MM.1S (cell line): ENCODE measurements at regions not wholly inside any gene's neighbourhood (a gene's known extent, or its start where the extent isn't known, plus 50 kb on each side); places are given as distances from the start of the nearest gene placed in this dataset.

Experiments
- DNase-seq: peaks from one replicate; pipeline ENCODE4 v3.0.0-alpha.2; 2015
- H2AFZ ChIP-seq: fragments of 300-600 bp; sonication (generic); 2 replicates; pipeline ENCODE4 v1.6.0; 2016; ENCODE audit warnings: antibody characterized with exemption, low read length
- H3F3A ChIP-seq: fragments of 300-600 bp; sonication (generic); 2 replicates; pipeline ENCODE4 v1.6.1; 2016; ENCODE audit warnings: mild to moderate bottlenecking, antibody characterized with exemption, low read length, moderate library complexity, mixed read lengths; ENCODE audit not compliant: insufficient read depth
- H3K27ac ChIP-seq: fragments of 300-600 bp; sonication (generic); 2 replicates; pipeline ENCODE4 v1.5.1; 2016; ENCODE audit warnings: mild to moderate bottlenecking, low read length
- H3K27me3 ChIP-seq: fragments of 300-600 bp; sonication (generic); replicated peaks from 2 replicates; pipeline ENCODE4 v1.6.0; 2016; ENCODE audit warnings: low read length; ENCODE audit not compliant: insufficient read depth
- H3K36me3 ChIP-seq: fragments of 300-600 bp; sonication (generic); replicated peaks from 2 replicates; pipeline ENCODE4 v1.6.1; 2016; ENCODE audit warnings: mild to moderate bottlenecking, low read length, mixed read lengths; ENCODE audit not compliant: insufficient read depth
- H3K4me1 ChIP-seq: fragments of 300-600 bp; sonication (generic); 2 replicates; pipeline ENCODE4 v1.6.1; 2016; ENCODE audit warnings: low read length, mixed read lengths
- H3K4me2 ChIP-seq: fragments of 300-600 bp; sonication (generic); 2 replicates; pipeline ENCODE4 v1.6.0; 2016; ENCODE audit warnings: low read depth, low read length
- H3K4me3 ChIP-seq: fragments of 300-600 bp; sonication (generic); 2 replicates; pipeline ENCODE4 v1.5.1; 2016; ENCODE audit warnings: low read length, mixed read lengths
- H3K79me2 ChIP-seq: fragments of 300-600 bp; sonication (generic); 2 replicates; pipeline ENCODE4 v1.6.1; 2016; ENCODE audit warnings: mixed run types, low read length, mixed read lengths
- H3K9ac ChIP-seq: fragments of 300-600 bp; sonication (generic); 2 replicates; pipeline ENCODE4 v1.6.1; 2016; ENCODE audit warnings: low read length, mixed read lengths
- H3K9me2 ChIP-seq: fragments of 300-600 bp; sonication (generic); replicated peaks from 2 replicates; pipeline ENCODE4 v1.6.1; 2016; ENCODE audit warnings: mild to moderate bottlenecking, low read length, mixed read lengths; ENCODE audit not compliant: insufficient read depth
- H3K9me3 ChIP-seq: fragments of 300-600 bp; sonication (generic); replicated peaks from 2 replicates; pipeline ENCODE4 v1.6.1; 2016; ENCODE audit warnings: mild to moderate bottlenecking, low read length, mixed read lengths; ENCODE audit not compliant: insufficient read depth
- H4K20me1 ChIP-seq: fragments of 300-600 bp; sonication (generic); 2 replicates; pipeline ENCODE4 v1.6.1; 2016; ENCODE audit warnings: mild to moderate bottlenecking, low read length, moderate library complexity, mixed read lengths; ENCODE audit not compliant: insufficient read depth
- CTCF ChIP-seq: fragments of 300-600 bp; sonication (generic); IDR thresholded peaks from 2 replicates; pipeline ENCODE4 v1.5.1; 2016; ENCODE audit warnings: antibody characterized with exemption, low read length, mixed read lengths
- EZH2 ChIP-seq: fragments of 300-600 bp; sonication (generic); optimal IDR thresholded peaks from 2 replicates; pipeline ENCODE3; 2017; ENCODE audit warnings: low read depth, mild to moderate bottlenecking, antibody characterized with exemption, low read length, mixed read lengths
- EZH2phosphoT487 ChIP-seq: fragments of 300-600 bp; sonication (generic); IDR thresholded peaks from 2 replicates; pipeline ENCODE4 v1.6.1; 2018; ENCODE audit warnings: antibody characterized with exemption, low read length

DNA sequence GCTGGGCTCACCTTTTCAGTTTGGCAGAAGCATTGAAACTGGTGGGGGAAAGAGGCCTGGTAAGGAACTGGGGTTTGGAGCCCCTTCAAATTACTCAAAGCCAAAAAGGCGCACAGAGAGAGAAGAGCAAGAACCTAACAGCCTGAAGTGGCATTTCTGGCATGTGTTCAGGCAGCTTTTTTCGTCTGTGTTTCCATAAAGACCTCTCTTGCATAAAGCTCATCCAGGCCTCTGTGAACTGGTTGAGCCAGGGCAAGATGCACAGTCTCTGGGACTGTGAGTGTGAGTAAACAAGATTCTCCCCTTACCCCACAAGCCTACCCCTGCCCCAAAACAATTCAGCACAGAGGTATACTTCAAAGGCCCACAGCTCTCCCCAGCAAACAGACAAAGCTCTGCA, 167.8 kb downstream of the QRSL1 start:
- Histone ChIP-seq H3K9ac (no peak overlapping the region), H3K4me3 (no peak overlapping the region), H3K27me3 (no peaks in the 10 kb centered on the region), H3K4me2 (no peak overlapping the region), H3K4me1 (peaks cover 3% of the 10 kb centered on the region; the same call in 1 of the 2 replicates), H3K36me3 (no peaks in the 10 kb centered on the region), H3F3A (no peaks in the 10 kb centered on the region), H3K9me3 (no peaks in the 10 kb centered on the region), H3K79me2 (no peaks in the 10 kb centered on the region), H2AFZ (no peak overlapping the region), H3K27ac (no peak overlapping the region), H3K9me2 (no peaks in the 10 kb centered on the region), H4K20me1 (no peaks in the 10 kb centered on the region)
- DNase-seq = no peak
- no peak for TF ChIP-seq EZH2
- TF ChIP-seq CTCF = no peak

- H3K4me1 ChIP-seq = peaks cover 3% of the 10 kb centered on the region; the same call in 1 of the 2 replicates
- TF ChIP-seq EZH2phosphoT487 = no peak
- no peak for TF ChIP-seq CTCF
- no peak for TF ChIP-seq EZH2
Observed at GRCh38 chr6:106796781-106797180, 167.4 kb downstream of the QRSL1 start.

GRCh38 chr6:106794129-106794528, 164.8 kb downstream of the QRSL1 start:
- Histone ChIP-seq H3K9me3 (no peaks in the 10 kb centered on the region), H3K4me2 (no peak overlapping the region), H3K9me2 (no peaks in the 10 kb centered on the region), H2AFZ (no peak overlapping the region), H3K36me3 (no peaks in the 10 kb centered on the region), H3K27me3 (no peaks in the 10 kb centered on the region), H3K27ac (no peak overlapping the region), H3K79me2 (no peaks in the 10 kb centered on the region), H3K4me3 (no peak overlapping the region), H3K4me1 (no peaks in the 10 kb centered on the region), H4K20me1 (no peaks in the 10 kb centered on the region), H3K9ac (no peak overlapping the region), H3F3A (no peaks in the 10 kb centered on the region)
- TF ChIP-seq EZH2 = no peak
- TF ChIP-seq CTCF = no peak
- TF ChIP-seq EZH2phosphoT487 = no peak
- DNase-seq = no peak

More at GRCh38 chr6:106796781-106797180, 167.4 kb downstream of the QRSL1 start:
- Histone ChIP-seq H3K9ac (no peak overlapping the region), H3F3A (no peaks in the 10 kb centered on the region), H3K9me2 (no peaks in the 10 kb centered on the region), H3K4me3 (no peak overlapping the region), H3K4me2 (no peak overlapping the region), H3K27me3 (no peaks in the 10 kb centered on the region), H3K79me2 (no peaks in the 10 kb centered on the region), H4K20me1 (no peaks in the 10 kb centered on the region), H3K9me3 (no peaks in the 10 kb centered on the region), H2AFZ (no peak overlapping the region), H3K36me3 (no peaks in the 10 kb centered on the region), H3K27ac (no peak overlapping the region)
- no peak for DNase-seq
